Motor neuron (in vitro differentiated cells): ENCODE measurements at regions not wholly inside any gene's neighbourhood (a gene's known extent, or its start where the extent isn't known, plus 50 kb on each side); places are given as distances from the start of the nearest gene placed in this dataset.
A peak's percentile ranks its signal among the peaks of the same experiment; 100 is the strongest.

ENCODE experiments used
- ATAC-seq, 8 experiments: fragments of 200-7000 bp; cut with Tn5 transposase; replicated peaks in 6 of 8; 2 replicates each; pipeline ENCODE4 v1.8.0; 2021; ENCODE audit warnings: mild to moderate bottlenecking in 8 of 8, moderate library complexity in 8 of 8
- H3K27ac ChIP-seq, 2 donors: fragments of 250-450 bp; sonication (Bioruptor Pico); 2 replicates each; pipeline ENCODE4 v1.9.0; 2021; ENCODE audit warnings: antibody characterized with exemption in 2 of 2, mild to moderate bottlenecking in 2 of 2, moderate library complexity in 1 of 2
- H3K4me1 ChIP-seq, 2 donors: fragments of 250-450 bp; sonication (Bioruptor Pico); replicated peaks in 1 of 2; 2 replicates each; pipeline ENCODE4 v1.6.1; 2021; ENCODE audit warnings: antibody characterized with exemption in 2 of 2, mild to moderate bottlenecking in 2 of 2, moderate library complexity in 1 of 2
- H3K4me3 ChIP-seq, 5 donors: fragments of 250-450 bp; sonication (Bioruptor Pico); 2 replicates each; pipeline ENCODE4 v1.9.0; 2021; ENCODE audit warnings: antibody characterized with exemption in 5 of 5, mild to moderate bottlenecking in 5 of 5, moderate library complexity in 4 of 5
- WGBS, 10 experiments: fragments of 450-650 bp; shearing (Covaris generic); methylation state at CpG; one replicate each; pipeline ENCODE4 v1.0.0; 2022; 5-methylcytosine and 5-hydroxymethylcytosine counted together
- in situ Hi-C, 9 experiments: fragments of 400-800 bp; cut with MboI; loops; one replicate each; pipeline ENCODE4 v1.15.0; 2021; ENCODE audit warnings: low sequenced_read_pairs in 9 of 9, low pct_unique_long_range_greater_than_20kb in 2 of 9; ENCODE audit not compliant: unreplicated experiment in 9 of 9

DNA sequence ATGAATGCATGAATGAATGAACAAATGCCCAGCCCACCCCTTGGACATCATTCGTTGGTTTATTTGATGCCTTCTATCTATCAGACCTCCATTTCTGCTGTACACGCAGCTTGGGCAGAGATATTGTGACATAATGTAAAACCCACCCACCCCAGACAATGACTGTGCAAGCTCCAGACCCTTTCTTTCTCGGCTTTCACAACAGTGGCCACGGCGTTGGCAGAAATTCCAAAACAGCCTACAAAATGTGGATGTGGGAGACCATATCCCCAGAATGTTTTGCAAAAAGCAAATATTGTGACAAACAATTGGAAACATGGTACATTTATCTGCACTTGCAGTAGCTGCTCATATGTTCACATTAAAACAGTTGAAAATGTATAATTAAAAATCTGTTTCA lies 162.0 kb upstream of the MAFB start:
- Histone ChIP-seq H3K4me1 (peaks cover 14 to 25% of the 10 kb centered on the region in 2 donors), H3K27ac (no peak overlapping the region), H3K4me3 (no peak overlapping the region)
- ATAC-seq, result no peak
- in situ Hi-C loops, result no loop called here
- 36 to 97% (median 78%) methylated on average over 1 to 5 of the region's 5 CpGs; no CpG with 5 or more reads in 1 of the 10 experiments for WGBS, 10 experiments

DNA sequence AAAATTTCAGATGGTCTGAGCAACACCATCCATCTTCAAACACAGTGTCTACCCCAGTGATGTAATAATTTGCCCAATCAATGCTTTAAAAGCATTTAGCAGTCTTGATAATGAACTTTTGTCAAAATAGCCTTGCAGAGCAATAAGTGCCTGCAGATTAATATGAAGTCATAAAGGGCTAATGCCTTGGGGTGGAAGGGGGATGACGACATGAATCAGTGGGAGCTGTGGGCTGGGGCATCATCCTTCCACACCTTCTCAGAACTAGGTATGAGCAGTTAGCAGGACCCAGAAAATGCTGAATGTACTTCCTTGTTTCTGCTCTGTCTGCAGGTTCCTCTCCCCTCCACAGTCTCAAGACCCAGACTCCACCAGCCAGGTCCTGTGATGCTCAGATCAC lies 166.2 kb upstream of the MAFB start:
- Histone ChIP-seq H3K4me3 (no peak overlapping the region), H3K27ac (no peak overlapping the region), H3K4me1 (peaks cover 5 to 19% of the 10 kb centered on the region in 2 donors)
- in situ Hi-C loops, result no loop called here
- peak in 3 of 8 experiments; percentile 47 to 82 (median 67) for ATAC-seq
- 20 to 100% (median 83%) methylated on average over 1 of the region's 1 CpG; no CpG with 5 or more reads in 5 of the 10 experiments for WGBS, 10 experiments

GRCh38 chr20:40856653-40857052 lies 167.6 kb upstream of the MAFB start:
- no peak overlapping the region for H3K4me3 ChIP-seq
- H3K4me1 ChIP-seq, result peaks cover 5 to 21% of the 10 kb centered on the region in 2 donors
- in situ Hi-C loops, result no loop called here
- ATAC-seq, result no peak
- H3K27ac ChIP-seq, result no peak overlapping the region
- WGBS, 10 experiments, result 17 to 100% (median 87%) methylated on average over 1 to 3 of the region's 5 CpGs; no CpG with 5 or more reads in 3 of the 10 experiments

GRCh38 chr20:40860487-40860902 lies 168.1 kb upstream of the TOP1 start:
- Histone ChIP-seq H3K27ac (no peak overlapping the region), H3K4me1 (peaks cover 5 to 12% of the 10 kb centered on the region in 2 donors), H3K4me3 (no peak overlapping the region)
- in situ Hi-C loops, result no loop called here
- 36 to 93% (median 79%) methylated on average over 3 to 5 of the region's 8 CpGs; no CpG with 5 or more reads in 4 of the 10 experiments for WGBS, 10 experiments
- ATAC-seq, result no peak

DNA sequence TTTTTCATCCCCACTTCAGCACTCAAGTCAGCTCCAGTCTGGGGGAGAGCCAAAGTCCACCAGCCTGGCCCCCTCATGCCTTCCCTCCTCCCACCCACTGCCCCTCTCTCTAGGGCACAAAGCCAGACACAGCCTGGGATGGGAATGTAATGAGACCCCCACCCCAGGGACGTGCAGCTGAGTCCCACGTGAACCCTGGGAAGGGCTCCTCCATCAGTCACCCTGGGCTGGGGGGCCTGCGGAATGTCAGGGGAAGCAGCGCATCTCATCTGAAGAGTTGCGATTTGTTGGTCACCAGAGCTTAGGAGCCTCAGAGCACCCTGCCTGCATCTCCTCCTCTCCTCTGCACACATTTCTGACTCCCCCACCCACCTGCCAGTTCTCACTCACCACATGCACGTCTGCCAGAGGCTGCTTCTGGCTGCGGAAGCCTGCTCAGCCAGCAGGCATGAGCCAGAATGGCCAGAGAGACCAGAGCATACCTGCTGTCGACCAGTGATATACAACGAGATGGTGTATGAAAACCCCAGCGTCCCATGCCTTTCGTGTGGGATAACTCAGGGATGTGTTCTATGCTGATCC lies 167.1 kb upstream of the TOP1 start:
- WGBS, 10 experiments, result 40 to 100% (median 87%) methylated on average over 1 to 3 of the region's 11 CpGs; no CpG with 5 or more reads in 4 of the 10 experiments
- no peak overlapping the region for H3K4me3 ChIP-seq
- H3K27ac ChIP-seq, result no peak overlapping the region
- peaks cover 5 to 12% of the 10 kb centered on the region in 2 donors for H3K4me1 ChIP-seq
- in situ Hi-C loops, result no loop called here
- ATAC-seq, result no peak

DNA sequence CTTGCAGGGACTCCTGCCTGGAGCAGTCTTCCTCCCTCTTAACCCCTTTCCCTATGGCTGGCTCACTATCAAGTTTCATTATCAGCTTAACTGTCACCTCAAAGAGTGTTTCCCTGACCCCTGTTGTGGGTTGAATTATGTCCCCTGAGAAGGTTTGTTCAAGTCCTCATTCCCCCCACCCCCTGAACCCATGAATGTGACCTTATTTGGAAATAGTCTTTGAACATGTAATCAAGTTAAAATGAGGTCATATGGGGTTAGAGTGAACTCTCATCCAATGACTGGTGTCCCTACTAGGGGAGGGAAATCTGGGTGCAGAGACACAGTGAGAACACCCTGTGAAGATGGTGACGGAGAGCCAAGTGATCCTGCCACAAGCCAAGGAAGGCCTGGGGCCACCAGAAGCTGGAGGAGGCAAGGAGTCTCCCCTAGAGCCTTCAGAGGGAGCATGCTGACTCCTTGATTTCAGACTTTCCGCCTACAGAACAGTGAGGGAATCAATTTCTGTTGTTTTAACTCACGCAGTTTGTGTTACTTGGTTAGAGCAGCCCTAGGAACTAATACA lies 165.2 kb upstream of the TOP1 start:
- Histone ChIP-seq H3K27ac (no peak overlapping the region), H3K4me3 (no peak overlapping the region), H3K4me1 (peaks cover 5 to 12% of the 10 kb centered on the region in 2 donors)
- in situ Hi-C loops, result no loop called here
- ATAC-seq, result no peak
- WGBS, 10 experiments, result 63 to 100% (median 90%) methylated on average over 1 to 2 of the region's 3 CpGs; no CpG with 5 or more reads in 3 of the 10 experiments

GRCh38 chr20:40864470-40864869 lies 164.2 kb upstream of the TOP1 start:
- in situ Hi-C loops, result no loop called here
- ATAC-seq, result no peak
- peaks cover 8% of the 10 kb centered on the region in 2 donors for H3K4me1 ChIP-seq
- H3K27ac ChIP-seq, result no peak overlapping the region
- no peak overlapping the region for H3K4me3 ChIP-seq
- WGBS, 10 experiments, result 67 to 100% (median 95%) methylated on average over 1 of the region's 1 CpG; no CpG with 5 or more reads in 4 of the 10 experiments

GRCh38 chr20:40865095-40865494 lies 163.5 kb upstream of the TOP1 start:
- H3K4me3 ChIP-seq, result no peak overlapping the region
- peaks cover 12 to 15% of the 10 kb centered on the region in 2 donors for H3K4me1 ChIP-seq
- in situ Hi-C loops, result no loop called here
- ATAC-seq, result no peak
- H3K27ac ChIP-seq, result no peak overlapping the region
- WGBS, 10 experiments, result 76 to 100% (median 80%) methylated on average over 1 to 3 of the region's 3 CpGs; no CpG with 5 or more reads in 7 of the 10 experiments

DNA sequence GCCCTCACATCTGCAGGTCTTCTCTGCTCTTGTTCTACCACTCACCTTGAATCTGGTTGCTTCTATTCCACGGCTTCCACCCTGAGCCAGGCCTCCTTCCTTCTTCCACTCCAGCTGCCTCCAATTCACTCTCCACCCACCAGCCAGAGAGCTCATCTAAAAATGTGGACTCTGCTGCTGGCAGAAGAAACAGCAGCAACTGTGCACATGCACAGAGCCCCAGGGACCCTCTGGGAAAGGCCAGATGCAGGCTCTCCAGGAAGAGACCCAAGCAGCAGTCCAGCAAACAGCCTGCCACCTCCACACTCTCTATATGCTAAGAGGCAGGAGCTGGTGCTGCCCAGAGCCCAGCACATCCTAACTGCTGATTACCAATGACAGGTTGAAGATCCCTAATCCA lies 162.6 kb upstream of the TOP1 start:
- in situ Hi-C loops, result no loop called here
- WGBS, 10 experiments, result 0% methylated on average over 1 of the region's 1 CpG; no CpG with 5 or more reads in 7 of the 10 experiments
- Histone ChIP-seq H3K27ac (no peak overlapping the region), H3K4me1 (peaks cover 14 to 16% of the 10 kb centered on the region in 2 donors), H3K4me3 (no peak overlapping the region)
- ATAC-seq, result no peak

DNA sequence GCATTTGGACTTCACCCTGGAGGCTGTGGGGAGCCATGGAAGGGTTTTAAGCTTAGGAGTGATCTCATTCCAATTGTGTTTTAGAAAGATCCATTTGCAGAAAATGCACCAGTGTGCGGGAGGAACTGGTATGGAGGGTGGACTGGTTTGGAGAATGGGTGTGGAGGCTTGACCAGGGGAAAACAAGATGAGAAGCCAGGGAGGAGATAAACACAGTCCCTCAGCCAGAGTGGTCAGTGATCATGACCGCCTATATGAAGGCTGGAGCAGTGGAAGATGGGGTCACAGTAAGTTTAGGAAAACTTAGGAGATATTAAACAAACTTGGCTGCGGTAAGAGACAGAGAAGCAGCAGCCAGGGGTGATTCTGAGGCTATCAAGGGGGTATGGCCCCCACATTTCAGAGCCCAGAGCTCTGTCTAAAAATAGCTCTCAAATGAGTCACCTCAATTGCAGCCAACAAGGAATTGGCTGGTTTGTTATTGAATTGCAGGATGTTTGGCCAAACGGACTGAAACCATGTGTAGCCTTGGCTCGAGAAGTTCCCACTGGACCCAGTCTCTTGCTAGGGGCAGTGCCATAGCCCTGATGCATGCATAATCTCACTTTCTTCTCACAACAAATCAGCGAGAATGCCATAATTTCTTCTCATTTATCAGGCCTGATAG lies 159.9 kb upstream of the TOP1 start:
- Histone ChIP-seq H3K4me1 (peaks cover 13 to 16% of the 10 kb centered on the region in 2 donors), H3K27ac (no peak overlapping the region), H3K4me3 (no peak overlapping the region)
- 2 to 90% (median 57%) methylated on average over 1 to 5 of the region's 6 CpGs; no CpG with 5 or more reads in 2 of the 10 experiments for WGBS, 10 experiments
- peak in 5 of 8 experiments; percentile 14 to 88 (median 66) for ATAC-seq
- in situ Hi-C loops, result no loop called here

DNA sequence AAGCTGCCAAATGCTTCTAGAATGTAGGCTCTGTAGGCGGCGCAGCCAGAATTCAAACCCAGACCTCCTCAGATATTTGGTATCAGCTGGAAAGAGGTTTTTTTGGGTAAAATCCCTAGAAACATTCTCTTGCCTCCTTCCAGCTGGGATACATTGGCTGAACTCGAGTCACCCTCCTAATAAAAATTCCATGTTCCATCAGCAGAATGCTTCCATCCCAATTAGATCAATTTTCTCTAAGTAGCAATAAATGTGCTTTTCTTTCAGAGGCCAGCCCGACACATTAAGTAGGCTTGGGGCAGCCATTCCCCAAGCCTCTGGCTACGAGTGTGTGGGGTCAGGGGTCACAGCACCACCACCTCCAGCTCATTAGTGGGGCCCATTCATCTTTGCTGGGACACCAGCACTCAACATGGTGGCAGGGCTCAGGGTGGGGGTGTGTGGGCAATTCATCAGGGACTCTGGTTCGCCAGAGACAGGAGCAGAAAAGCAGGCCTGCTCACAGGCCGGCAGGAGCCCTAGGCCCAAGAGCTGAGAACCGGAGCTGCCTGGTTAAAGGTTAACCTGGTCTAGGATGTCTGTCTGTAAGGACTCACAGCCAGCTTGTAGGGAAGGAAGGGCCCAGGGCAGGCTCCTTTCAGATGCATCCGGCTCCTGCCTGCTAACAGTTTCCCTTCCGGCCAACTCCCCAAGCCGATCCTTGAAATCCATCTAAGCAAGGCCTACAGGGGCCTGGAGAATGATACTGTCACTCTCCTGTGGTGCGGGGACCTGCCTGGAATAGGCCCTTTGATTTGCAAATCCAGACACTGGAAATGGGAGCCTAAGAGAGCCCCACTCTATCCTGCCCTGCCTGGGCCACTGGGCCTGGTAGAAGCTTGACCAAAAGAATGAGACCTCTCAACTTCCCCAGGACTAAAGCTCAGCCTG lies 159.1 kb upstream of the TOP1 start:
- WGBS, 10 experiments, result 4 to 90% (median 33%) methylated on average over 2 to 9 of the region's 12 CpGs; no CpG with 5 or more reads in 3 of the 10 experiments

DNA sequence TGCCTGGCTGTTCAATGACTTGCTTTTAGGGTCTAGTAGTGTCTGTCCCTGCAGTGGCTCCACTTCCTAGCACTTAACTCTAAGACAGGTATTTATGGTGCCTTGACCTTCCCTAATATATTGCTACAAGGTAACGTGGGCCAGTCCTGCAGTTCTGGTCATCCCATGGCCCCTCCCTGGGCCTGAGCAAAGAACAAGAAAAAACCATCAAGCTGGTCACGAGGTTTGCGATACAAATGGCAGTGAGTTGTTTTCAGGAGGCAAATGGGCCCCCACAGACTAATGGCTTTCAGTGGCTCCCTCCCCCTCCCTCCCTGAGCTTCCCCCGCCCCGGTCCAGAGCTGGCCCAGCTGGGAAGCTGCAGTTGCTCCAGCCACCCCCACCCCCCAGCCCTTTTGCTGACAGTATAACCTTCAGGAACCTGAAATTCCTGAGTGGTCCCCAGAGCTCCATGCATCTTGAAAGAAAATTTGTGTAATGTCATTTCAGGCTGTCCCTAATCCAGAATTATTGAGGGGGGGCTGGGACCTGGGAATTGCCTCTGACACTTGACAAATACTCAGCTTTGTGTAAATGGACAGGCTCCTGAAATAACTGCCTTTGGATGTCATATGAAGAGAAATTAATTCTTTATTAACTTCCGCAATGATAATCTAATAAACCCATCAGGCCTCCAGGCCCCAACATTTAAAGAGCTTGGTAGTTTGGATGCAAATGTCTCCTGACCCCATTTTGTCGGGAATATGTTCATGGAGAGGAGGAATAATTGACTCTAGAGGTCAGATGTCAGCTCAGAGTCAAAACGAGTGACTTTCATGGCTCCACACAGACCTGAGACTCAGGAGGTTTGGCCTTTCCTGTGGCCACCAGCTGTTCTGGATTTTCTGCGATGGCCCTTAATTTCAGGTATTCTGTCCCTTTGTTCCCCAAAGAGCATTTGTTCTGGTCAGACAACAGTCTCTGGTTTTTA lies 153.2 kb upstream of the TOP1 start:
- in situ Hi-C loops, result no loop called here
- 8 to 75% (median 35%) methylated on average over 1 to 7 of the region's 9 CpGs; no CpG with 5 or more reads in 2 of the 10 experiments for WGBS, 10 experiments
- no peak overlapping the region for H3K4me3 ChIP-seq
- ATAC-seq, result peak in 5 of 8 experiments; percentile 83 to 91 (median 90)
- peaks cover 4 to 14% of the 10 kb centered on the region in 2 donors for H3K4me1 ChIP-seq
- H3K27ac ChIP-seq, result no peak overlapping the region

More for the DNA sequence above, 159.1 kb upstream of the TOP1 start:
- H3K4me1 ChIP-seq, result peaks cover 13 to 16% of the 10 kb centered on the region in 2 donors
- H3K27ac ChIP-seq, result peak overlapping the region in 1 of 2 donors; percentile 7
- no peak overlapping the region for H3K4me3 ChIP-seq
- peak in 5 of 8 experiments; percentile 62 to 92 (median 72) for ATAC-seq
- in situ Hi-C loops, result no loop called here
